Neuron (in vitro differentiated cells): ENCODE measurements at regions not wholly inside any gene's neighbourhood (a gene's known extent, or its start where the extent isn't known, plus 50 kb on each side); places are given as distances from the start of the nearest gene placed in this dataset.
"Not testable (repeated sequence)": the region's sequence is repeated elsewhere in the genome, so short reads cannot be mapped to it uniquely, and the experiment has no call there.

ENCODE experiments used
- H2AFZ ChIP-seq: one replicate; pipeline ENCODE4 v1.6.1; 2013; ENCODE audit warnings: low read depth, mild to moderate bottlenecking, inconsistent platforms, low read length, moderate library complexity
- H3K27me3 ChIP-seq: one replicate; pipeline ENCODE4 v1.6.1; 2013; ENCODE audit warnings: low read length; ENCODE audit not compliant: insufficient read depth
- H3K36me3 ChIP-seq: one replicate; pipeline ENCODE4 v1.6.1; 2013; ENCODE audit warnings: low read length; ENCODE audit not compliant: insufficient read depth
- H3K4me1 ChIP-seq: one replicate; pipeline ENCODE4 v1.6.1; 2013; ENCODE audit warnings: low read length; ENCODE audit not compliant: insufficient read depth
- H3K4me3 ChIP-seq: 2 replicates; pipeline ENCODE4 v1.5.1; 2013; ENCODE audit warnings: mild to moderate bottlenecking, low read length, moderate library complexity
- H3K9me3 ChIP-seq: one replicate; pipeline ENCODE4 v1.6.1; 2013; ENCODE audit warnings: low read length

DNA sequence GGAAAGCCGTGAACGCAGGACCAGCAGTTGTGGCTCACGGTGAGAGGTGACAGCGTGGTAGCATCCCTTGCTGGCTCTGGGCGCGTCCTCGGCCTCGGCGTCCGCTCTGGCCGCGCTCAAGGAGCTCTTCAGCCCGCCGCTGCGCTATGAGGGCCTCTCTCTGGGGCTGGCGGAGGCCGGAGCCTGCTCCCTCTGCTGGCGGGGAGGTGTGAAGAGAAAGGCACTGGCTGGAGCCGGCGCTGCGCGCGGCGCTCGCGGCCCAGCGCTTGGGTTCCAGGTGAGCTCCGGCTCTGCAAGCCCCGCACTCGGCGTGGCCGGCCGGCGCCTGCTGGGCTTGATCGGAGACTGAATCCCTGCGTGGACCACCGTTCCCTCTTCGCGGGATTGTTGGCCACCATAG is 705.6 kb downstream of the SEMA5A start:
- Histone ChIP-seq H3K36me3 (no peaks in the 10 kb centered on the region), H3K27me3 (no peaks in the 10 kb centered on the region), H3K4me3 (no peak overlapping the region), H3K9me3 (no peaks in the 10 kb centered on the region), H2AFZ (no peak overlapping the region), H3K4me1 (peaks cover 9% of the 10 kb centered on the region)

DNA sequence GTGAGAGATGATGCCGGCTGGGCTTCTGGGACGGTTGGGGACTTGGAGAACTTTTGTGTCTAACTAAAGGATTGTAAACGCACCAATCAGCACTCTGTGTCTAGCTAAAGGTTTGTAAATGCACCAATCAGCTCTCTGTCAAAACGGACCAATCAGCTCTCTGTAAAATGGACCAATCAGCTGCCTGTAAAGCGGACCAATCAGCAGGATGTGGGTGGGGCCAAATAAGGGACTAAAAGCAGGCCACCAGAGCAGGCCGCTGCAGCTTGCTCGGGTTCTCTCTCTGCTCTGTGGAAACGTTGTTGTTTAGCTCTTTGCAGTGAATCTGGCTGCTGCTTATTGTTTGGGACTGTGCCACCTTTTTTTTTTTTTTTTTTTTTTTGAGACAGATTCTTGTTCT is 705.1 kb downstream of the SEMA5A start:
- not testable (repeated sequence) for H3K27me3 ChIP-seq, H2AFZ ChIP-seq, H3K4me1 ChIP-seq, H3K4me3 ChIP-seq, H3K36me3 ChIP-seq, H3K9me3 ChIP-seq

DNA sequence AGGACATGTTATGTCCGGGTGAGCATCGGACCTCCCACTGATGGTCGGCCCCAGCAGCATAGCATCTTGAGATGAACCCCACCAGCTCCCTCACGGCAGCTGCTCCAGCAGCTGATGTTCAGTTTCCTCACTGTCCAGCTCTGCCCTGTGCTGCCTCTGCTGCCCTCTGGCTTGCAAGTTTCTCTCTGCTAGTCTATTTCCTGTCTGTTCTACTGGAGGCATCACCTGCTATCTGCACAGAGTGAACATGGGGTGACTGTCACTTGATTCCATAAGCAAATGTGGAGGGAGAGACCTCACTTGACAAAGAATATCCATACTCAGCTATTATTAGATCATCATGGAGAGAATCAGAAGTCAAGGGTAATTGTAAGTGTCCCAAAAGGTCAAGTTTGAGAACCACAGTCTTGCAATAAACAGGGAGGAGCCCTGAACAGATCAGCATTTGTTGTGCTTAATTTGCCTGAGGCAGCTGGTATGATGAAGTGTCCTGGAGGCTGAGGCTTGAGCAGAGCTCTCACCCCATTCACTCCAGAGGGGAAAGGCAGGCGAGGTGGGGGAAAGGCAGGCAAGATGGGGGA is 702.8 kb downstream of the SEMA5A start:
- Histone ChIP-seq H3K36me3 (no peaks in the 10 kb centered on the region), H3K27me3 (no peaks in the 10 kb centered on the region), H3K4me1 (peaks cover 9% of the 10 kb centered on the region), H2AFZ (no peak overlapping the region), H3K4me3 (no peak overlapping the region), H3K9me3 (no peaks in the 10 kb centered on the region)

DNA sequence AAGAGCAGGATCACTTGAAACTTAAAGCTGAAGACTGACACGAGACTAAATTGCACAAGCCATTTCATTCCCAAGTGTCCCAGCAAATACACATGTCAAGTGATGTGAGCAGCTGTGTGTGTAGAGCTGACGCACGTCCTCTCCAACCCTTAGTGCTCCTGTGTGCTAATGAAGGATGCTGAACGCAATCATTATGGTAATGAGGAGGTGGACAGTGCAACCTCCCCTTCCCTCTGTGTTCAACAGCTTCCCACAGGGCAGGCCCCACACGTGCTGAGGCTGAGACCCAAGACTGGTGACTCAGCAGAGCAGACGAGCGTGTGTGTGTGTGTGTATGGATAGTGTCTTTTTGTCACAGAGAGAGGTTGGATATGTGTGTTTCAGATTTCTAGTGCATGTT is 702.1 kb downstream of the SEMA5A start:
- H3K9me3 ChIP-seq = no peaks in the 10 kb centered on the region
- H3K4me1 ChIP-seq = peaks cover 14% of the 10 kb centered on the region
- H2AFZ ChIP-seq = no peak overlapping the region
- no peaks in the 10 kb centered on the region for H3K27me3 ChIP-seq
- no peaks in the 10 kb centered on the region for H3K36me3 ChIP-seq
- peak overlapping the region; percentile 5 for H3K4me3 ChIP-seq

DNA sequence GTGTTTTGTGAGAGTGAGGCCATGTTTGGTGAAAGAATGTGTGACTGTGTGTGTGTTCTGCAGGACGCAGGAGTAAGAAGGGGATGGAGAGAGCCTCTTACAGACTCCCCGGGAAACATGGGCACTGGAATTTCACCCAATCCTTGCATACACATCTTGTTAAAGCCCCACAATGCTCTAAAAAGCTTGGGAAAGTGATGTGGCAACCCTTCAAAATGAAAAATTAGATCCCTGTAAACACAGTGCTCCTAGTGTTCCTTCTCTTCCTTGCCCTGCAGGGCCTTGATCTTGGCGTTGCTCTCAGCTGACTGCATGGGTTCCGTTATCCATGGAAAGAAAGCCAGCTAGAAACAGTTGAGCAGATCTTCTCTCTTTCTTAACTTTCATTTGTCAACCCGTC is 701.7 kb downstream of the SEMA5A start:
- Histone ChIP-seq H3K4me1 (peaks cover 14% of the 10 kb centered on the region), H3K36me3 (no peaks in the 10 kb centered on the region), H2AFZ (no peak overlapping the region), H3K9me3 (no peaks in the 10 kb centered on the region), H3K27me3 (no peaks in the 10 kb centered on the region), H3K4me3 (peak overlapping the region; percentile 5)

DNA sequence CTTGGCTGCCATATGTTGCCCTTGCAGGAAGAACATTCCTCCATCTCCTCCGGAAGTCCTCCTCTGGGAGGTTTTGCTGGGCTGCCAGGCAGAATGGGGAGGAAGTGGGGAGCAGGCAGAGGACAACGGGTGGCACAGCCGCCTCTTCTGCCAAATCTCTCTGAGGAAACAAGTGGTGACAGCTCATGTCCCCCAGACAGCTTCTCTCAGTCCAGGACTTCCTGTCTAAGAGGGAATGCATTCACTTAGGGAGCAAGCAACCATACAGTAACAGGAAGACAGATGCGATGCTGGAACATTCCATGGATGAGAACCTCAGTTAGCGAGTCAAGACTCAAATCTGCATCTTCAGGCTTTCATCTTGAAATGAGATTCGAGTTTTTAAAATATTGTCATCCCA is 701.0 kb downstream of the SEMA5A start:
- no peaks in the 10 kb centered on the region for H3K27me3 ChIP-seq
- no peak overlapping the region for H3K4me3 ChIP-seq
- H2AFZ ChIP-seq = no peak overlapping the region
- H3K4me1 ChIP-seq = peaks cover 14% of the 10 kb centered on the region
- no peaks in the 10 kb centered on the region for H3K9me3 ChIP-seq
- H3K36me3 ChIP-seq = no peaks in the 10 kb centered on the region

DNA sequence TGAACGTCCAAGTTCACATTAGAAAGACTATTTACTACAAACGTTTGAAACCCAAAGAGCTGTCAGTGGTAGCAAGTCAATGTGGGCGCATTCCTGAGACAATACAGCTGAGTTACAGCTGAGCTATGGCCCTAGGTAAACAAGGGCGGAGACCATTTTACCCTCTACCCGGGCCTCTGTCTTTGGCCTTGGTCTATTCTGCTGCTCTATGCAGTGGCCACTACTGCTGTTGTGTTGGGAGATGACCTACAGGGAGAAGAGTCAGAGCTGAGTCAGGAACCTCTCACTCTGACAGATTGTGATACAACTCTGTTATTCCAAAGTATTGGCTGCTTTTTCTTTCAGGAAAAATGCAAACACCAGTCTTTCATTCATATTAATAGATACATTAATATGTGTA is 700.6 kb downstream of the SEMA5A start:
- Histone ChIP-seq H3K4me1 (peaks cover 14% of the 10 kb centered on the region), H3K9me3 (no peaks in the 10 kb centered on the region), H3K4me3 (no peak overlapping the region), H3K27me3 (no peaks in the 10 kb centered on the region), H2AFZ (no peak overlapping the region), H3K36me3 (no peaks in the 10 kb centered on the region)

DNA sequence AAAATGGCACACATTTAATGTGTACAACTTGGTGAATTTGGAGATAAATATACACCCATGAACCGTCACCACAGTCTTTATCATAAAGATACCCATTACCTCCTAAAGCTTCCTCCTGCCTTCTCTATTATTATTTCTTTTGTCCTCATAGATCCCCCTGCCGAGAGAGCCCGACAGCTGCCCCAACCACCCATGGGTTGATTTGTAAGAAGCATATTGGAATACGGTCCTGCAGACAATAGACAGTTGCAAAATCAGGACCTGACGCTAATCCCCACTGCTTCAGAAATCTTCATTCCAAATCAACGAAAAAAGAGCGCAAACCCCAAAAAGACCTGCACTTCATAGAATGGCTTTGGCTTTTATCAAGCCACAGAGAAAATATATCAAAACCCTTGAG is 697.5 kb downstream of the SEMA5A start:
- no peak overlapping the region for H3K4me3 ChIP-seq

DNA sequence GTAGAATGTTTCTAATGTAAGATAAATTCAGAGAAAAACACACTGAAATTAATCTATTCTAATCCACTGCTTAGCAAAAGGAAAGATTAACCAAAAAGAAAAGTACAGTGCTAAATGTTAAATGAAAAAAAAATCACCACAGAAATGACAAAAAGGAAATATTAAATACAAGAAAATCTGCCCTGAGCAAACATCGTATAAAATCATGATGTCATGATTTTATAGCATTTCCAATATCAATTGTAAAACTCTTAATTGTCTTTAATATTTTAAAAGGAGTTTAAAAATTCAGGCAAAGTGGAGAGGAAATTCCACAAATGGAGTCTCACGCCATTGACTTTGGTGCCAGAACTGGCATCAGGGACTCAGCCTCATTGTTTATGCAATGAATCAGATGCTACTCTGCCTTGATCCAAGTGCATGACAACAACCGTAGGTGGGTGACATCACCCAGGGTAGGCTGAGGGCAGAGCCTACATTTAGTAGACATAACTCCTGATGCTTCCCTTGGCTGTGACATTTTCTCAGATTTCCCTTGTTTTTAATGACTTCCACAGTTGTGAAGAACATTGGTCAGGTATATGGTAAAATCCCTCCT is 696.8 kb downstream of the SEMA5A start:
- Histone ChIP-seq H3K4me3 (no peak overlapping the region), H3K36me3 (no peaks in the 10 kb centered on the region), H3K9me3 (no peaks in the 10 kb centered on the region), H3K27me3 (no peaks in the 10 kb centered on the region), H3K4me1 (peaks cover 8% of the 10 kb centered on the region), H2AFZ (no peak overlapping the region)

More for the DNA sequence above, 697.5 kb downstream of the SEMA5A start:
- Histone ChIP-seq H2AFZ (no peak overlapping the region), H3K9me3 (no peaks in the 10 kb centered on the region), H3K4me1 (peaks cover 12% of the 10 kb centered on the region), H3K36me3 (no peaks in the 10 kb centered on the region), H3K27me3 (no peaks in the 10 kb centered on the region)

DNA sequence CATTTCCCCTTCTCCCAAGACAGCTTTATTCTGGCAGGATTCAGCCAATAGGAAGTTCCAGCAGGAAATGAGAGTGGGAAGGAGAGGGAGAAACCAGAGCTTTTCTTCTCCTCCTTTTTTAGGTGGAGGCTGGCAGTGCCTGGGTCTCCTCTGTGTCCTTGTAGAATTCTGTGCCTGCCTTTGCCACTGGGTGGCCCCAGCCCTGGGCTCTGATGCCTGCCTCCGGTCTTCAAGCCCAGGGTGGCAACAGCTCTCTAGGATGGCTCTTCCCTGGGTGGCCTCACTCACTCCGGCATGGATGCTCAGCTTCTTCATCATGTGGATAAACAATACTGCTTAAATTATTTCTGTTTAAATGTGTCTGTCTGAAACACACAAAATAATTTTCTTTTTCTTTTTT is 694.8 kb downstream of the SEMA5A start:
- peaks cover 5% of the 10 kb centered on the region for H3K4me1 ChIP-seq
- H3K36me3 ChIP-seq = no peaks in the 10 kb centered on the region
- H2AFZ ChIP-seq = no peak overlapping the region
- H3K9me3 ChIP-seq = no peaks in the 10 kb centered on the region
- no peaks in the 10 kb centered on the region for H3K27me3 ChIP-seq
- H3K4me3 ChIP-seq = no peak overlapping the region

DNA sequence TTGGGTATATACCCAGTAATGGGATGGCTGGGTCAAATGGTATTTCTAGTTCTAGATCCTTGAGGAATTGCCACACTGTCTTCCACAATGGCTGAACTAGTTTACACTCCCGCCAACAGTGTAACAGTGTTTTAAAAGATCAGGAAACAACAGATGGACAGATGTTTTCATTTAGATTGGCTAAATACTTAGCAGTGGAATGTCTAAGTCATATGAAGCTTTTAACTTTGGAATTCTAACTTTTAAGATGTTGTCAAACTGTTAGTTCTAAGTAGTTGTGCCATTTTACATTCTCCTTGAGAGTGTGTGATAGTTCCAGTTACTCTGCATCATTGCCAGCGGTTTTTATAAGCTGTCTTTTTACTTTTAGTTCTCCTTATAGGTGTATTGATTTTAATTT is 688.8 kb downstream of the SEMA5A start:
- Histone ChIP-seq H2AFZ (no peak overlapping the region), H3K36me3 (no peaks in the 10 kb centered on the region), H3K27me3 (no peaks in the 10 kb centered on the region), H3K9me3 (no peaks in the 10 kb centered on the region), H3K4me1 (no peaks in the 10 kb centered on the region), H3K4me3 (no peak overlapping the region)

DNA sequence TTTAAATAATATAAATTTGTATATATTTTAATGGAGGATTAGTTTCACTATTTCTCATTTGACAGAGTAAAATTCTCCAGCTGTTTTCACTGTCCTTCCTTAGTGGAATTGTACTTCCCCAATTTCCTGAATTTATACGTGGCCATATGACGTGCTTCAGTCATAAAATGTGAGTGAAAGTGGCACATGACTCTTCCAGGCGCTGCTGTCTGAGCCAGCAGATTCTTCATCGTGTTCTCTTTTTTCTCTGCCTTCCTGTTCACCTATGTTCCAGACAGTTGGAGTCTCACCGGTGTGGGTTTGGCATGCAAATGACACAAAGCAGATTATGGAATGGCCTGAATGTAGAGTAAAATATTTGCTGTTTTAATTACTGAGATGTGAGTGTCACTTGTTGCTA is 684.1 kb downstream of the SEMA5A start:
- Histone ChIP-seq H3K4me3 (no peak overlapping the region), H3K4me1 (peaks cover 3% of the 10 kb centered on the region), H3K36me3 (no peaks in the 10 kb centered on the region), H3K27me3 (no peaks in the 10 kb centered on the region), H3K9me3 (no peaks in the 10 kb centered on the region), H2AFZ (no peak overlapping the region)

DNA sequence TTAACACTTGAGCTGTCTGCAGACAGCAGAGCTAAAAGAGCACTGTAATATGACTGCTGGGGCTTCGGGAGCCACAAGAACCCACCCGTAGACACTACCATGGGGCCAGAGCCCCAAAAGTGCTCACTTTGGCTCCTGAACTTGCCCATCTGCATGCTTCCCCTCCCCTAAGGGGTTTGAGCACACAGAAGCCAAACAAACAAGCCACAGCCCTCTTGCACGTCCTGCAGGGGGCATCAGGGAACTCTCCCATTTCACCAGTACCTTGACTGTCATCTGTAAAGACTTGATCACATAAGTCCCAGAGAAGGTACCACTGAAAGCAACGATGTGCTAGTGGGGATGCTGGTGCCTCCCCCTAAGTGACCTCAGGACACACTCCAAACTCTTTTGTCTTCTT is 681.8 kb downstream of the SEMA5A start:
- Histone ChIP-seq H3K4me1 (peaks cover 3% of the 10 kb centered on the region), H3K4me3 (no peak overlapping the region)

DNA sequence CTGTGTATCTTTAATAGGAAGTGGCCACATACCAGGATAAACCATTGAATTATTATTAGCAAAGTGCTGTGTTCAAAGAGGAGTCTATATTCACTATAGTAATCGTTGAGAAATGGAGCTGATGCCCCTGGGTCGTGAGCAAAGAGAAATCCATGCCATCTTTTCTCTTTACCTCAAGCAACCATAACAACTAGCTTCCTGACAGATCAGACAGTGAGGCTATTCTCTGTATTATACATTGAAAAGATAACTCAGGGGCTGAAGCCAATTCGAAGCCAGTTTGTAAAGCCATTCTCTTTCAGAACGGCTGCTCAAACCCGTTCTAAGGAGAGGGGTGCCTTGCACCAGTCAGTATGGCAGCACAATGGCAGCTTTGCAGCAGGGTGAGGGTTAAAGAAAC is 680.6 kb downstream of the SEMA5A start:
- Histone ChIP-seq H3K27me3 (no peaks in the 10 kb centered on the region), H3K36me3 (no peaks in the 10 kb centered on the region), H2AFZ (no peak overlapping the region)

More for the DNA sequence above, 681.8 kb downstream of the SEMA5A start:
- no peaks in the 10 kb centered on the region for H3K36me3 ChIP-seq
- no peak overlapping the region for H2AFZ ChIP-seq
- no peaks in the 10 kb centered on the region for H3K27me3 ChIP-seq
- H3K9me3 ChIP-seq = no peaks in the 10 kb centered on the region

More for the DNA sequence above, 680.6 kb downstream of the SEMA5A start:
- H3K9me3 ChIP-seq = no peaks in the 10 kb centered on the region
- H3K4me1 ChIP-seq = peaks cover 3% of the 10 kb centered on the region
- no peak overlapping the region for H3K4me3 ChIP-seq
